Right ventricle myocardium superior (tissue), 1 donor: ENCODE measurements at regions not wholly inside any gene's neighbourhood (a gene's known extent, or its start where the extent isn't known, plus 50 kb on each side); places are given as distances from the start of the nearest gene placed in this dataset.
A peak's percentile ranks its signal among the peaks of the same experiment; 100 is the strongest.
"Not testable (repeated sequence)": the region's sequence is repeated elsewhere in the genome, so short reads cannot be mapped to it uniquely, and the experiment has no call there.

Experiments used
- ATAC-seq: fragments of 200-7000 bp; cut with Tn5 transposase; one replicate; pipeline ENCODE4 v1.9.1; 2020; ENCODE audit warnings: mild to moderate bottlenecking; ENCODE audit not compliant: poor library complexity
- DNase-seq: peaks from one replicate; pipeline ENCODE4 v3.0.0-alpha.2; 2020
- intact Hi-C: fragments of 100-400 bp; cut with DNase I; formaldehyde crosslinking; loops from one replicate; pipeline ENCODE4 v1.11.2; 2022
- donor health status: DM: no; HTN: yes; CAD: no; lungs with severe emphysema.

GRCh38 chr10:64036321-64036930 lies 515.2 kb downstream of the REEP3 start:
- intact Hi-C loops, result no loop called here
- ATAC-seq, result no peak
- no peak for DNase-seq

- intact Hi-C loops, result no loop called here
- ATAC-seq, result no peak
- no peak for DNase-seq
These were observed 516.0 kb downstream of the REEP3 start for GRCh38 chr10:64037071-64037661.

- intact Hi-C loops, result no loop called here
These were observed 516.9 kb downstream of the REEP3 start for GRCh38 chr10:64038107-64038506.

GRCh38 chr10:64039198-64039597 lies 518.0 kb downstream of the REEP3 start:
- no peak for ATAC-seq
- DNase-seq, result no peak
- intact Hi-C loops, result no loop called here

More at GRCh38 chr10:64038107-64038506, 516.9 kb downstream of the REEP3 start:
- ATAC-seq, result no peak
- DNase-seq, result no peak

GRCh38 chr10:64040781-64041180 lies 519.6 kb downstream of the REEP3 start:
- ATAC-seq, result no peak
- intact Hi-C loops, result no loop called here
- DNase-seq, result no peak

GRCh38 chr10:64041185-64041988 lies 520.2 kb downstream of the REEP3 start:
- intact Hi-C loops, result no loop called here
- peak; percentile 79 for DNase-seq

GRCh38 chr10:64041989-64042490 lies 520.8 kb downstream of the REEP3 start:
- no peak for ATAC-seq
- no peak for DNase-seq
- intact Hi-C loops, result no loop called here

More at GRCh38 chr10:64041185-64041988, 520.2 kb downstream of the REEP3 start:
- peak; percentile 93 for ATAC-seq

- ATAC-seq, result no peak
- no peak for DNase-seq
- intact Hi-C loops, result no loop called here
These were observed 522.9 kb downstream of the REEP3 start for GRCh38 chr10:64044098-64044497.

- ATAC-seq, DNase-seq, intact Hi-C loops: not testable (repeated sequence)
These were observed 523.9 kb downstream of the REEP3 start for GRCh38 chr10:64044957-64045632.

GRCh38 chr10:64054392-64054791 lies 533.2 kb downstream of the REEP3 start:
- DNase-seq, result no peak
- ATAC-seq, result no peak

GRCh38 chr10:64059884-64060283 lies 538.7 kb downstream of the REEP3 start:
- intact Hi-C loops, result no loop called here
- DNase-seq, result no peak
- ATAC-seq, result no peak

More at GRCh38 chr10:64054392-64054791, 533.2 kb downstream of the REEP3 start:
- intact Hi-C loops, result no loop called here

- intact Hi-C loops, result no loop called here
- ATAC-seq (no peak), DNase-seq (no peak)
These were observed 539.2 kb downstream of the REEP3 start for GRCh38 chr10:64060389-64060788.

- no peak for ATAC-seq
- DNase-seq, result no peak
- intact Hi-C loops, result no loop called here
These were observed 541.6 kb downstream of the REEP3 start for GRCh38 chr10:64062793-64063192.

- DNase-seq, result no peak
- intact Hi-C loops, result no loop called here
- ATAC-seq, result peak; percentile 18
These were observed 545.9 kb downstream of the REEP3 start for GRCh38 chr10:64067009-64067606.

GRCh38 chr10:64067859-64068258 lies 546.7 kb downstream of the REEP3 start:
- DNase-seq (no peak), ATAC-seq (no peak)
- intact Hi-C loops, result no loop called here

GRCh38 chr10:64070241-64070640 lies 549.0 kb downstream of the REEP3 start:
- intact Hi-C loops, result no loop called here
- DNase-seq (no peak), ATAC-seq (no peak)

GRCh38 chr10:64071218-64071617 lies 550.0 kb downstream of the REEP3 start:
- ATAC-seq, result no peak
- no peak for DNase-seq
- intact Hi-C loops, result no loop called here

- intact Hi-C loops, result no loop called here
- DNase-seq (no peak), ATAC-seq (no peak)
These were observed 554.4 kb downstream of the REEP3 start for GRCh38 chr10:64075604-64076003.
